NCI-H2227 (cell line): ENCODE measurements at regions not wholly inside any gene's neighbourhood (a gene's known extent, or its start where the extent isn't known, plus 50 kb on each side); places are given as distances from the start of the nearest gene placed in this dataset.

Experiments used
- DNase-seq: peaks from one replicate; lab custom pipeline; 2025; ENCODE audit not compliant: unreplicated experiment; lab: John Stamatoyannopoulos, UW

DNA sequence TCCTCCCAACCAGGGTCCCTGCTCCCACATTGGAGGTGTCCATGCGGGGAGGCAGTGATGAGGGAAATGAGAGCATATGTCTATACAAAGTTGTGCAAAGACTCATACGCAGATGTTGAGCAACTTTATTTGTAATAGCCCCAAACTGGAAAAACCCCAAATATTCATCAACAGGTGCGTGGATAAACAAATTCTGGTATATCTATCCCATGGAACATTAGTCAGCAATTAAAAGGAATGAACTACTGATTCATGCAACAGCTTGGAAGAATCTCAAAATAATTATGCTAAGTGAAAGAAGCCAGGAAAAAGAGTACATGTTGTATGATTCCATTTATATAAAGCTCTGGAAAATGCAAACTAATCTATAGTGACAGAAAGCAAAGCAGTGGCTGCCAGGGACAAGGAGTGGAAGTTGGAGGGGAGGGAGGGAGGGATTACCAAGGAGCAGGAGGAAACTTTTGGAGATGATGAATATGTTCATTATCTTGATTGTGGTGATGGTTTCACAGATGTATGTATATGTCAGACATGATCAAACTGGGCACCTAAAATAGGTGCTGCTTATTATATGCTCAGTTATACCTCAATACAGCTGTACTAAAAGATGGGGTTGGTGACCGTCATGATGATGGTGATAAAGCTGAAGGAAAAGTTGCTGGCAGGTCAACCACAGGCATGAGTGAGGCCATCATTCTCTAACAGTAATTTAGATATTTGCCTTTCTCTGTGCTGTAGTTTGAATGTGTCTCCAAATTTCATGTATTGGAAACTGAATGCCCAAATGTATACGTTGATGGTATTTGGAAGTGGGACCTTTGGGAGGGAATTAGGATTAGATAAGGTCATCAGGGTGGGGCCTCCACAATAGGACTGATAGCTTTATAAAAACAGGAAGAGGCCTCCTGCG, 270.9 kb downstream of the CYP26B1 start:
- no peak for DNase-seq

DNA sequence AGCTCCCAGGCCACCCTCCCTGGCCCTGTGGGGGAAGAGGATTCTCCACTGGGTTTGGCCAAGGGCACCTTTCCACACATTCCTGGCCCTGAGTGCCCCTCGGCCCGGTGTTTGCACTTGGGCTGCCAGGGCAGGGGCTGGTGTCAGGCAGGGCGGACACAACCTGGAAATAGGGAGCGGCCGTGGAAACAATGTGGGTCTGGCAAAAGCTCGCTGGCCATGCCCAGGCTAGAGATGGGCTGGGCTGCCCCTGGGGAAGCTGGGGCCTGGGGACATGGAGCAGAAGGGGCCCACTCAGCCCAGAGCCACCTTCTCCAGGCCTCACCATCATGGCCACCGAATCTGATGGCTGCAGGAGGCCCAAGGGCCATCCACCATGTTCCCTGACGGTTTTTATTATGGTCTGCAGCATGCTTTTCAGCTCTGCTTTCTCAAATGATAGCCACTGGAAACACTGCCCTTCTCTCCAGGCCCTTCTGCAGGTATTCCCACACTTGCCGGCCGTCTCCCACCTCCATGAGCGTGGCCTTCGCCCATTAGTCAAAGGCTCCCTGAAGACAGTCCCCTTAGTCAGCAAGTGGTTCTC, 275.1 kb downstream of the CYP26B1 start:
- no peak for DNase-seq

DNA sequence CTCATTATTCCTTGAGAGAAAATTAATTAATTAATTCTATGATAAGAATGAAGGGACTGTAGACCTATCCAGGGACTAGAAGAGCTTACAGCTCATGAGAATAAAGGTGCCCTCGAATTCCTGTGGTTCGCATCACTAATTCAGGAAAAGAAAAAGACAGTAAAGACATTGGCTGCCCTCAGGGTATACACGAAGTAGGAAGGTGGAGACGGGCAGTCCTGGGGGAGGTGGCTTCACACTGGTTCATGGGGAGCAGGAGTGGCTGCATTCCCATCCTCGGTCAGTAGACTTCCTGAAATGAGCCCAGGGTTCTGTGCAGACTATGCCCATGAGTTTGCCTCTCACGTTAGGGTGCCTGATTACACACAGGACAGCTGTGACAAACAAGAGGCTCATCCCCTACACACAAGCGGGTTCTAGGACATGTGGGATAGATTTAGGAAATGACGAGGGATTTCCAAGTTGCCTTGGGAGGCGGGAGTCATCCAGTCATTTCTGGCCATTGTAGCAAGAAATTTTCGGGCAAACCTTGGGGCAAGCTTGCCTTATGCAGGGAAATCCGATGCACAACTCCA, 282.2 kb downstream of the CYP26B1 start:
- DNase-seq, result no peak

DNA sequence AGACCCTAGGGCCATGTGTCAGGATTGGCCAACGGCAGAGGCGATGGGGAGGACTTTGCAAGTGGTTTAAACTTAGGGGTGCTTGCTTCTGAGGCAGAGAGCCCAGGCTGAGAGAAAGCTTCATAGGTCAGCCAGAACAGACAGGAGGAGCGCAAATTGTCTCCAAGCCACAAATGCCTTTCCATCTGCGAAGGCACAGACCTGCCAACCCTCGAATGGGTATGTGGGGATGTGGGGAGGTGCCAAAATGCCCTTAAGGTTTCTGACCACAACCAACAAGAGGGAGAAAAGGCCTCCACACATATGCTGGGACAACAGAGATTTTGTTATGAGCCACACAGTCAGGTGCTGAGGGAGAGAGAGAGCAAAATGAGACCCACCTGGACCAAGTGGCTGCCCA, 283.6 kb downstream of the CYP26B1 start:
- DNase-seq, result no peak

DNA sequence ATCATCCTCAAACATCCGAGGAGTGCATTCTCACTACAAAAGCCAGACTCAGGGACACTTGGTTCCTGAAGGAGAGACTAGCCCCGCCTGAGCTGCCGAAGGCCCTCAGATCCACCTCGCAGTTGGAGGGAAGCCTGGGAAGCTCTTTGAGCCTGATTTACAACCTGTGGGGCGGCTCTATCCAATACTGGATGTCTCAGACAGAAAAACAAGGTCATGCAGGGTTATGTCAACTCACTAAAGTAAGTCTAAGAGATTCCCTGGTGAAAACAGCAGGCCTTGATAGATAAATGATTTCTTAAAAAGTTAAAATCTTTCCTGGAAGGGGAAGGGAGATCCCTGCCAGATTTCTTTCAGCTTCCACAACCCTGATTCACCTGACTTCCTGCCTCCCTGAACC, 284.3 kb downstream of the CYP26B1 start:
- no peak for DNase-seq

DNA sequence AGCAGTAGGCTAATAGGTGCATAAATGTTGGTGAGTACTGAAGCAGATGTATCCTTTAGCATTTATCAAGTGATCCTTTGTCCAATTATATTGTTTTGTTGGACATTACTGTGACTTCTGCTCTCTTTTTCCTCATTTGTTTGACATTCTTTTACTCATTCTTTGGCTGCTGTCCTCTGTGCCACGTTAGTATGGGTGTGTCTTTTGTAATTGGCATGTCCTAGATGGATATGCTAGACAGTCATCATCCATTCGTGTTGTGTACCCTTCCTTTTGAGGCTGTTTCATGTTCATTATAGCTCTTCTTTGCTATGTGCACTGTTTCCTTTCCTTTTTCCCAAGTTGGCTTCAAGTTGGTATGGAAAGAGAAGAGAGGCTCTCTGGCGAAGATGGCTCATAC, 284.7 kb downstream of the CYP26B1 start:
- DNase-seq, result no peak

DNA sequence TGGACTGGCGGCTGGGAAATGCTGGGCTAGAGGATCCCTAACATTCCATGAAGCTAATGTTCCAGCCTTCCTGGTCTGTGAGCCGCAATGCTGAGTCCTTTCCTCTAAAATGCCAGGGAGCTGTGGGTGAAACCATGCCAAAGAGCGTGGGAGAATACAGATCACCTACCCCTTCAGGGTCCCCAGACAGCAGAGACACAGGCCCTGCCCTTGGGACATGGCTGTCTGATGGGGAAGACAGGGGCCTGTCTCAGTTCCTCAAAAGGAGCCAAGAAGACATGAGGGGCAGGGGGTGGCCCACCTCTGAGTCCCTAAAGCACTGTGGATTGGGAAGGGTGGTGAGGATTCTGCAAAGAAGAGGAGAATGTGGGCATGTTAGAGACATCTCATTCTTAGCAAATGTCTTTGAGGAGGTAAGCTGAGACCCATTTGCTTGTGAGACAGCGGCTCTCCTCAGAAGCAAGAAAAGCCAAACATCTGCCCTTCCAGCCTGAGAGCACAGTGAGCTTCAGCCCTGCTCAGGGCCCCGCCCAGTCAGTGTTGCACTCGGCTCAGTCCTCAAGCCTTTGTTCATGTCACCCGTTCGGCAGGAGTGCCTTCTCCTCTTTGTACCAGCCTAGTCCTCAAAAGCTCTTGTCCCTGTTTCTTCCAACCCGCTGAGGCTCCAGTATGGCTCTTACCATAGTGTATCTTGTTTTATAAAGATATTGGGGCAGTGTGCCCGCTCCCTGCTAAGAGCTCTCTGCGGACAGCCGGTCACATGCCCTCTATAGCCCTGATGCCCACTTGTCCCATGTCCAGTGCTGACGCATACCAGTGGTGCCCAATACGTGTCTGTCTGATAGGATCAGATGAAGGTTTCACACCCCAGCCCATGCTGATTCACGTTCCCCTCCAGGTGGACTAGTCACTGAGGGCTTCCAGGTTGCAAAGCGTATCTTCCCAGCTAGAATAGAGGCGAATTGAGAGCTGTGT, 286.2 kb downstream of the CYP26B1 start:
- DNase-seq, result no peak

DNA sequence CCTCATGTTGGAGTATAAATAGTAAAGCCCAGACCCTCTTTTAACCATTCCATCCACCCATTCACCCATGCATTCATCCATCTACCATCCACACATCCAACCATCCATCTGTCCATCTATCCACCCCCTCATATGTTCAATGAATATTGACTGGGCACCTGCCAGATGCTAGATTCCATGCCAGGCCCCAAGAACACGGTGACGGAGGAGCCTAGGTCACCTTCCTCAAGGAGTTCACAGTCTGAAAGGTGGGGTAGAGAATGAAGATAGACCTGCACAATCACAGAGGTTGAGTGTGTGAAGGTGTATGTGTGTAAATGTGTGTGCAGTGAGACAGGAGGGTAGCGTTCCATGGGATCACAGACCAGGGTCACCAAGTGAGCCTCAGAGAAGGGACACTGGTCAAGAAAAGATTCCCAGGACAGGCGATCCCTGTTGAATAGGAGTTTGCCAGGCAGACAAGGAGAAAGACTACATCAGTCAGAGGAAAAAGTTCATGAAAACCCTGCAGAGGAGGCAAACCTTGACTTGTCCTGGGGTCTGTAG, 287.2 kb downstream of the CYP26B1 start:
- no peak for DNase-seq

DNA sequence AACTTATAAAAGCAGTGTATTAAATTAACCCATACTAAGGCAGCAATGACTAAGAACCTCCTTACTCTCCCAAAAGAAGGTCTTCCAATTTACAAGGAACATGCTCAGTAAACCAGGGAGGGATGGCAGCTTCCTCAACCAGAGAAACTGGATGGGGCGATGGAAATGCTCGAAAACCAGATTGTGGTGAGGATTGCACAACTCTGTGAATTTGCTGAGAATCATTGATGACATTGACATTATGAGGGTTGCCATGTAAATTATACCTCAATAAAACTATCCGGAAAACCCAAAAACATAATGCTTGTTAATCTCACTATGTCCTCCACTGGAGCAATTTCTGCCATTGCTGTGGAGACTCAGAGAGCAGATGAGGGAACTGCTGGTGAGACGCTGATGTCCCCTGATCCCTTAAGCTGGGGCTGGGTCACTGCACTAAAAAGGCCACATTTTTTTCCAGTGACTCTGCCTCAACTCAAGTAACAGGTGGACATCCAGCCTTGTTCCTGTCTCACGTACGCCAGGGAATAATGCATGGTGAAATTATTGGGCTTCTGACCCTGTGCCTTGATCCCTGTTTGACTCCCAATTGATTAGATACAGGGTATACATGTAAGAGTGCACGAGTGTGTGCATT, 288.3 kb downstream of the CYP26B1 start:
- no peak for DNase-seq

DNA sequence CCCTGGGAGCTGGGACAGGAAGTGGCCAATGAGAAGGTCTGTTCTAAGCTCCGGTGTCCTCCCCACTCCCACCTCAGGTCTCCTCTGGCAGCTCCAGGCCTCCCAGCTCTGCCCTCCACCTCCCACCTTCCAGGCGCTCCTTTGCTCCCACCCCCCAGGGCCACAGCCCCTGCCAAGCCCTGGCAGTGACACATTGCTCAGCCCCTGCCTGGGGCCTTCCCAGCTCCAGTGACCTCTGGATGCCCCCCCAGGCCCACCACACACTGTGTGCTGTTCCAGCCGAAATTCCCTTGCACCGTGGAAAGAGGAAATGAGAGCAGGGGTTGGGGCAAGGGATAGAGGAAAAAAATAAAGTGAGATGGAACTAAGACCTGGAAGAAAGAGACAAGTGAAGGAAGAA, 289.6 kb downstream of the CYP26B1 start:
- DNase-seq, result no peak

DNA sequence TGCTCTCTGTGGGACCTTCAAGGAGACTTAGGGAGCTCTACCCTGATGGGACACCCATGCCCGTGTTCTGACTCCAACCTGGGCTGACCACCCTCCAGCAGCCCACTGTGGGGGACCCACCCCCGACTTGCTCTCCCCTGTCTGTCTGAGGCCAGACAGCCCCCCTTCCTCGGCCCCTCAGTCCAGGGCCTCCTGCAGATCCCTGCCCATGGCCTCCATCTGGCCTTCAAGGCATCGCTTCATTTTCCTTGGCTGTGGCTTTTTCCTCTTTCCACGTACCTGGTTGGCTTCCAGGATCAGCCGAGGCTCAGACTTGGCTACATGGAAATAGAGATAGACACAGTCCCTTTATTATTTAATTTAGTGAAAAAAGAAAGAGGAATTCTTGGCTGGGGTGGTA, 290.0 kb downstream of the CYP26B1 start:
- no peak for DNase-seq

DNA sequence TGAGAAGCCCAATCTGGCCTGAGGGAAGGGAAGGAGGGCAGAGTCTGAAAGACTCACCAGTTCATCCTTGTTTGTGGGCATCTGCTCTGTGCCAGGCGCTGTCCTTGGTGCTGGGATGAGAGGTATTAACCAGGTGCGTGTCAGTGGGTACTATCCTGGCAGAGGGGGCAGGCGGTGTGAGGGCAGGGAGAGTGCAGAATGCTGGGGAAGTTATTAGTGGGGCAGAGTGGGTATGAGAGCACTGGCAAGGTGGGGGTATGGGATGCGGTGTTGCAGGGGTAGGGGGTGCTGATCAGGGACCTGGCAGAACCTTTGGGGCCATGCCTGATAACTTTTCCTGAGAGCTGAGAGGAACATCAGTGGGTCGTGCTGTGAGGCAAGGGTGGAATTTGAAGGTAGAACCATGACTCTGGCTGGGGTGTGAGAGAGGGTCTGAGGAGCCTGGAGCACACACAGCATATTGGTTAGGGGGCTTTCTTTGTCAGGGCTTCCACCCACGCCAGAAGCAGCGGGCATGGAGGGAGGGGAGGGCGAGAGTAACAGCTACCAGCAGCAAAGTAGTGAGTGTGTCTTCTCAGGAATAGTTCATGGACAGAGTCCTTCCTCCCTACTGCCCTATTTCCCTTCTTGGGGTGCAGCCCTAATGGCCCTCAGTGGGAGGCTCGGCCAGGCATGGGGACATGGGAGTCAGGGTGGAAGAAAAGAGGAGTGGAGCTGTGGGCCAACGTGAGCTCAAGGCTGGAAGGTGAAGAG, 290.7 kb downstream of the CYP26B1 start:
- no peak for DNase-seq

DNA sequence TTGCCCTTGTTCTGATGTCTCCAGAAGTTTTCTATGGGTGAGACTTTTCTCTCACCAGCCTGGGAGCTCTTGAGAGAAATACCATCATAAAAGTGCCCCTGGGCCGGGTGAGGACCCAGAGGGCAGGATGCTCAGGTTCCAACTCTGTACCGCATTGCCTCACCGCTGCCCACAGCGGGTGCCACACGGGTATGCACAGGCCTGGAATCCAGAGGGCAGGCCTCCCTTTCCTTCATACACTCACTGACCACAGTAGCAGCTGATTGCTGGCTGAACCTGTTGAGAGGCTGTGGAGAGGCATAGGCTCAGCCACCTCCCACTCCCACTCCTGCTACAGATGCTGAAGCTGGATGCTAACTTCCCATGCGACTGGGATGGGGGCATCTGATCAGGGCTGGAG, 293.8 kb downstream of the CYP26B1 start:
- DNase-seq, result no peak

DNA sequence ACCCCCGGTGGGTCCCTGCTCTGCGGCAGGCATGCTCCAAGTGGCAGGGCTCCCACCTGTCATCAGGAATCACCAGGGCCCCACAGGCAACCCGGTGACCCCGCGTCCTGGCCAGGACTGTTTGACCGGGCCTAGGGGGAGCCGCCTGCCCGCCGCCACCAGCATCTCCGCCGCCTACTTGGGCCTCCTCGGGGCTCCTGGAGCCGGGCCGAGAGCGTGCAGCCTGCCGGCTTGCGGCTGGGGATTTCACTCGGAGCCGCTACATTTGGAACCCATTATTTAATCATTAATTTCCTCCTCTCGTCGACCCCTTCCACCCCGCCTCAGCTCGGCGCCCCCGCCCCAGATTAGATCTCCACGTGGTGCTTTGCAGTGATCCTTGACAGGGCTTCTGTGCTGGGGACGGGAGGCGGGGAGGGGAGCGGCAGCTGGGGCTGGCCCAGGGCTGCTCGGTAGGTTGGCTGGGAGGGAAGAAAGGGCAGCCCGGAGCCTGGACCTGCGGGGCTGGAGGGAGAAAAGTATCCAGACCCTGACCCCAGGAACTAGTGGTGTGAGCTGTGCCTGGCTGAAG, 295.4 kb downstream of the CYP26B1 start:
- DNase-seq, result peak; percentile 17

DNA sequence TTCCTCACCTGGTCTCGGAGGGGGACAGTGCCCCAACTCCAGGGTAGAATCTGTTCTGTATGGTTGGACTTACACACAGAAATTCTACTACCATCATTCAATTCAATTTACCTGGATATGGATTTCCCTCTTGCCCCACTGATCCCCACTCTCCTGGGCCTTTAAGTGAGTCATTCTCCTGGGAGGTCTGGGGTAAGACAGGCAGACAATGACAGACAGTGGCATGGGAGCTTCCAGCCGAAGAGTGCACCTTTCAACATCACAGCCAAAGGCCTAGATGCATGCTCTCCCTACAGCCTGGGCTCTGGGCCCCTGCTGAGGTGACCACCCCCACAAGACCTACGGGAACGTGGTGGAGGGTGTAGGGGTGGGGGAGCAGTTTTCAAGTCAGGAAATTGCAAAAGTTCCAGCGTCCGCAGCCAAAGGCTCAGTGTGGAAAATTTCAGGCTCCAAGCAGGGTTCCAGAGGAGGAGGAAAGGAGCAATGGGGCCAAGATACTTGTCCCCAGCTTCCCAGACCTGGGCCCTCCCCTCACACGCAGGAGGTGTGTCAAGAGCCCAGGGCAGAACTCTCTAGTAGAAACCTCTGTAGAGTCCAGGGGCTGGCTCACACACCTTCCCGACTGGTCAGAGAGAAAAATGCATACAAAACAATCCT, 296.4 kb downstream of the CYP26B1 start:
- DNase-seq, result no peak

DNA sequence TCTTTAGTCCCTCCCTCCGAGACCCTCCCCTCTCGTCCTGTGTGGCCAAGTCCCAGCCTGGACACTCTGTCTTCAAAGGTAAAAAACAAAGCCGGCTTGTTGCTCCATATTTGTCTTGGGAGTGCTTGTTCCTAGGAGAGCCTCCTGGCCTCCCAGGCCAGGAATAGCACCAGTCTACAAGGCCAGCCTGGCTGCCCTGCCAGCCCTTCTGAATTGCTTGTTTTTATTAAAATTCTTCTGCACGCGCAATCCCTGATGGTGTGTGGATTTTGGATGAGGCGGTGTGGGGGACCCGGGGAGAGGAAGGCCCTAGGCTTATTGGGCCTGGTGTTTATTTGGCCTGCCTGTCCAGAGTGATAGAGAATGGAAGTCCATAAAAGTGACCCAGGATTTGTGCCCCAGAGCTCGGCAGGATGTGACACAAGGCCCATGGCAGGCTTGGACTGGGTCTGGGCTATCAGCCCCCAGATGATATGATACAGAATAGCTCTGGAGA, 297.3 kb downstream of the CYP26B1 start:
- no peak for DNase-seq

DNA sequence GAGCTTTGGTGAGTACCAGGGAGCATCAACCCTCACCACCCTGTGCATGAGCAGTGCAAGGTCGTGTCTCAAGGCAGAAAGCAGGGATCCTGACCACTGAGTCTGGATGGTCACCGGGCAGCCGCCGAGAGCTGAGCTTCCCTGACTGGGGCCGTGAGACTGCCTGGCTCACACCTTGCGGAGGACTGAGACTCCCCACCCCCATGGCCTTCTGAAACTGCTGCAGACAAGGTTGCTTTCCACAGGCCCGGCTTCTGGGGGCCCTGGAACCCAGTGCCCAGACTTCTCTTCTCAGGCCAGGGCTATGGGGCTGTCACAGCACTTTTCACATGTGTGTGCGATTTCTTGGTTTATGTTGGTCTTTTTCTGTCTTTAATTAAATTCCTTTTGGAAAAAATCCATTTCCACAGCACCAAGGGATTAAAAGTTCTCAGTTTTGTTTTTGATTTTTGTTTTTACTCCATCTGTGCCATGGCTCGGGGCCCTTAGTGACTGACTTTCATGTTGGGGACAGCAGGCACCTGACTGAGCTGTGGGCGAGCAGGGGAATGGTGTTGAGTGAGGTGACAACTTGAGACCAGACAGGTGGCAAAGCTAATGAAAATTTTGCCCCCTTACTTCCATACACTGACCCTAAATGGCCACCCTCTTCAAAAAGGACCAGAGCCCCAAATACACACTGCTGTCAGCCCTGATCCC, 297.9 kb downstream of the CYP26B1 start:
- DNase-seq, result no peak

DNA sequence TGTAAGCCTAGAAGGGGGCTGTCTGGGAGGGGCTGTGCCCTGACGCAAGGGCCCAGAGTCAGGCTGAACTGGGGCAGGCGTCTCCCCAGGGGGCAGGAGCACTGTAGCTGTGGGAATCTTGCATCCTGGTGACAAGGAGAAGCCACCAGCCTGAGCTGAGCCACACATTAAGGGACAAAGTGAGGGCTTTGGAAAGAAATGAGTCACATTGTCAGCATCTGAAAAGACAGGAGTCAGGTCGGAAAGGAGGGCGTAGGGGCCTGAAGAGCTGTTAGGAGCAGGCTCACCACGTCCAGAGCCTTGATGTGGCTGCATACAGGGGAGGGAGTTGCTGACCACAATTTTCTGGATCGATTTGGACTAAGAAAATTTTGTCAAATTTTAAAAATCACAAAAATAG, 298.6 kb downstream of the CYP26B1 start:
- DNase-seq, result no peak
